Adrenal gland (tissue), 5 donors: ENCODE measurements at regions not wholly inside any gene's neighbourhood (a gene's known extent, or its start where the extent isn't known, plus 50 kb on each side); places are given as distances from the start of the nearest gene placed in this dataset.
"Not testable (repeated sequence)": the region's sequence is repeated elsewhere in the genome, so short reads cannot be mapped to it uniquely, and the experiment has no call there.

Experiments used
- CTCF ChIP-seq, 6 experiments: fragments of 450-650 bp in 4 of 6; fragments of 200-600 bp in 2 of 6; sonication (generic) in 1 of 6; IDR thresholded peaks; 1 replicate in 5 of 6; 2 replicates in 1 of 6; pipeline versions ENCODE4 v1.5.1 to v1.8.0; 2016 to 2021; ENCODE audit warnings: antibody characterized with exemption in 6 of 6, mild to moderate bottlenecking in 2 of 6, moderate library complexity in 1 of 6
- POLR2A ChIP-seq, 2 donors: fragments of 450-650 bp; IDR thresholded peaks; one replicate each; pipeline ENCODE4 v1.6.1; 2017; ENCODE audit warnings: antibody characterized with exemption in 2 of 2, mild to moderate bottlenecking in 2 of 2, moderate library complexity in 1 of 2
- donor health status: DM: no; HTN: no; CAD: no.

GRCh38 chr16:16742573-16742972 lies 363.6 kb downstream of the NPIPA7 start:
- not testable (repeated sequence) for TF ChIP-seq POLR2A, CTCF (IDR thresholded peaks at IDR 0.05)
